Stimulated activated CD4-positive, alpha-beta T cell treated with anti-CD3 and anti-CD28 coated beads, Interleukin-4, amount 100 ng/mL, for 48 hours (primary cell): ENCODE measurements at regions not wholly inside any gene's neighbourhood (a gene's known extent, or its start where the extent isn't known, plus 50 kb on each side); places are given as distances from the start of the nearest gene placed in this dataset.

ENCODE experiments used
- DNase-seq, 2 donors: peaks; one replicate each; pipeline ENCODE4 v3.0.0-alpha.2; 2020; ENCODE audit warnings: low read depth in 2 of 2

GRCh38 chr4:13047591-13047990 lies 436.5 kb downstream of the RAB28 start:
- no peak for DNase-seq

GRCh38 chr4:13036841-13037240 lies 447.3 kb downstream of the RAB28 start:
- DNase-seq, result no peak

DNA sequence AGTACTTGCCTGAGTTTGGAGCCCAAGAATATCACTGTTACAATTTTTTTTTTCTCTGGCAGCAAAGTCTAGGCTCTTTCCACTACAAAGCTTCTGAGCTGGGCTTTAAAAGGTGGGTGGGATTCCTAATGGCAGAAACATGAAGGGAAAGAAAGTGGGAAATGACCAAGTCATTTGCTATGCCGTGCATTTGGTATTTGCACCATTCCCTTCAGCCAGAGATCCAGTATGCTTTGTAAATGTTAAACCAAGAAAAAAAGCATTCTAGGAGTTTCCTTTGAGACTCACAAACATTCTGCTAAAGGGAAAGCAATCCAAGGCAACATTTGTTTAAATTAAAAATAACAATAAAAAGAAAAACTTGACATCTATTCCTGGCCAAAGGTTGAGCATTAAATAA lies 451.2 kb downstream of the RAB28 start:
- no peak for DNase-seq

DNA sequence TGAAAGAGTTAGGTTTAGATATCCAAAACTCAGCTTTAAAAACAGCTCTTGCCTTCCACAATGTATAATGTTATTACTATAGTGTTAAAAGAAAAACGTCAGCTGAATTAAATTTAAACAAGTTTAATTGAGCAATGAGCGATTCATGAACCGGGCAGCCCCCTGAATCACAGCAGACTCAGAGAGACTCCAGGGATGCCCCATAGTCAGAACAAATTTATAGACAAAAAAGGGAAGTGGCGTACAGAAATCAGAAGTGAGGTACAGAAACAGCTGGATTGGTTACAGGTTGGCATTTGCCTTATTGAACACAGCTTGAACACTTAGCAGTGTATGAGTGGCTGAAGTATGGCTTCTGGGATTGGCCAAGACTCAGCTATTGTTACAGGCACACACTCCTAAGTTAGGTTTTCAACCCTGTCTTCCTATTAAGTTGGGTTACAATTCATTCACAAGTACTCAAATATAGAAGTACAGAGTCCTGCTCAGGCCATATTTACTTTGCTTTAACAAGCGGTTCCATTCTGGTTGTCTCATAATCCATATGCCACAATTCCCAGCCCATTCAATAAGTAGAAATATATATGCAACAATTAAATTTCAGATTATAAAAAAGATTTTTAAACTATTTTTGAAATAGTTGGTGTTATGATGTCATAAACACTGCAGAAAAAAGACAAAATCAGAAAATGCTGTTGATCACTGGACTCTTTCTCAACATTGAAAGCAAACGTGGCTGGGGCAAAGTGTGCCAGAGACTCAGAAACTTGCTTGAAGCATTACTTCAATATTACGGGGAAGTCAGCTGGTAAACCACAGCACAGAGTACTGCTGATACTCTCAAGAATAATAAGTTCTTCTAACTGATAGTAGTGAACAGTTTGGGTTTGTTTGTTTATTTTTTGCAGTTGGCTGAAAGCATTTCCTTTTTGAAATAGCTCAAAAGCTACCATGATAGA lies 459.7 kb downstream of the RAB28 start:
- DNase-seq, result no peak

- no peak for DNase-seq
Observed at GRCh38 chr4:13007802-13008470, 476.2 kb downstream of the RAB28 start.

DNA sequence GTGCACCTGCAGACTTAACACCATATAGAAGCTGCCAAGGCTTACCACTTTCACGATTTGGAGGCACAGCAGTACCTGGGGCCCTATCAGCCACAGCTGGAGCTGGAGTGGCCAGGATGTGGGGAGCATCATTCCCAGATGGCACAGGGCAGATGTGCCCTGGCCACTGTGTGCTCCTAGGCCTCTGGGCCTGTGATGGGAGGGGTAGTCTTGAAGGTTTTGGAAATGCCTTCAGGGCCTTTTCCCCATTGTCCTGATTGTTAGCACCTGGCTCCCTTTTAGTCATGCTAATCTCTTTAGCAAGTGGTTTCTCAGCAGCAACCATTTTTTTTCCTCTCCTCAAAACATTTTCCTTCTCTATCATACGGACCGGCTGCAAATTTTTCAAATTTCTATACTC lies 490.2 kb downstream of the RAB28 start:
- no peak for DNase-seq

GRCh38 chr4:12987284-12987683 lies 496.9 kb downstream of the RAB28 start:
- no peak for DNase-seq

DNA sequence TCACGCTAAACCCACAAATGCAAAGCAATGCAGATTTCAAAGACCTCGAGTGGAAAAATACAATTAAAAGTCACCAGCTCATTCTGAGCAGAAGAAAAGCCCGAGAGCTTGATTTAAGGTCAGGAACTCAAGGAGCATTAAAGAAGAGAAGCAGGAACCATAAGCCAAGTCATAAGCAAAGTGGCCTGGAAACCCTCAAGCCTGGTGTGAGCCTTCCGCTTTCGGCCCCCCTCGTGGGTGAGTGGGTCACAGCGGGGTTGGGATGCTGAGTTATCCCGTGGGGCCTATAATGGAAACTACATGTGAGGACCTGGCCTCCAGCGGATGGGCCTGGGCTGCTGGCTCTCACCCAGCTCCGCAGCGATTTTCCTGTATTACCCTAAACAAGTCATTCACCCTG lies 504.3 kb downstream of the RAB28 start:
- no peak for DNase-seq

GRCh38 chr4:12978310-12978709 lies 505.8 kb downstream of the RAB28 start:
- DNase-seq, result no peak

- DNase-seq, result no peak
Observed at GRCh38 chr4:12975511-12975910, 508.6 kb downstream of the RAB28 start.

- no peak for DNase-seq
Observed at GRCh38 chr4:12973522-12973921, 510.6 kb downstream of the RAB28 start.

GRCh38 chr4:12968345-12968744 lies 515.8 kb downstream of the RAB28 start:
- no peak for DNase-seq

- DNase-seq, result no peak
Observed at GRCh38 chr4:12966726-12967125, 517.4 kb downstream of the RAB28 start.

GRCh38 chr4:12965334-12965733 lies 518.8 kb downstream of the RAB28 start:
- no peak for DNase-seq

GRCh38 chr4:12963912-12964311 lies 520.2 kb downstream of the RAB28 start:
- no peak for DNase-seq

GRCh38 chr4:12963291-12963690 lies 520.8 kb downstream of the RAB28 start:
- DNase-seq, result no peak

GRCh38 chr4:12961713-12962112 lies 522.4 kb downstream of the RAB28 start:
- no peak for DNase-seq

DNA sequence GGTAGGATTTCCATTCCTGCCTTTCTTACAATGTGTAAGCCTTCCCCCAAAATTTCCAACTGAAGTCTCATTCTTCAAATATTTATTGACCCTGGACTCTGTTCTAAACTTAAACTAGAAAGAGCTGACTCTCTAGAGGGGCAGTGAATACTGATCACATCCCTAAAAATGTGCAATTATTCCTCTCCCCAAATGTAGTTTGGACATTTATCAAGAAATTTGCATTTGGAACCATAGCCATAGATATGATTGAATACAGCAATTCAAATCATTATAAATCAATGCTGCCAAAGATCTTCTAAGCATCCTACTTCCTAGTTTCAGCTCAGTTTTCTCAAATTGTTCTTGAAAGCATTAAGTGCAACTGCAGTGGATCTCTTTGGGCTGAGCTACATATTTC lies 525.7 kb downstream of the RAB28 start:
- no peak for DNase-seq

DNA sequence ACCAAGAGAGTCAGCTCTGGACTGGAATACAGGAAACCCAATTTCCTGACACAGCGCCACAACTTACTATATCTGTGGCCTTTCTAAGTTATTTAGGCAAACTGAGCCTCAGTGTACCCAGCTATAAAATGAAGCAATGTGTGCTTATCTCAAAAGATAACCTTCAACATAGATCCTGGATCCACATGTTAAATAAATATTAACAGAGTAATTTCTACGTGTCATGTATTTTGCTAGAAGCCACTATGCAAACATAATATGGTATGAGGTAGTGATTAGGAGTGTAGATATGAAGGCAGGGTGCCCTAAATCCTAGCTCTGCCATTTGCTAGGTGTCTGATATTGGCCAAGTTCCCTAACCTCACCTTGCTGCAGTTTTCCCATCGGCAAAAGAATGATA lies 527.0 kb downstream of the RAB28 start:
- DNase-seq, result no peak

DNA sequence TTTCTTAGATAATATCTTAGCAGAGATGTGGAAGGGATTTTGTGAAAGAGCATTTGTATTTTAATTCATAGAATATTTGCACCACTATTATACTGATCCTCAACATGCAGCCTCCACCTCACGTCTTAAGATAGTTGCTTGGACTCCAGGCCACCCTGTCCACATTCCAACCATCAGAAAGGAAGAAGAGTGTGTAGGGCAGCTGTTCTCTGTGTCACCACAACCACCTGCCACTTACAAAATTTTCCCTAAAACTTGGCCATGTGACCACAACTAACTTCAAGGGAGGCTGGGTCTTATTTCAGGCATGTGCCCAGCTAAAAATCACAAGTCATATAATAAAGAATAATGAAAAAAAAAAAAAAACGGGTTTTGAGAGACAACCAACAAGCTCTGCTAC lies 528.1 kb downstream of the RAB28 start:
- DNase-seq, result no peak

GRCh38 chr4:12949719-12950490 lies 534.2 kb downstream of the RAB28 start:
- no peak for DNase-seq

- no peak for DNase-seq
Observed at GRCh38 chr4:12943069-12943468, 541.1 kb downstream of the RAB28 start.
